Neural progenitor cell (in vitro differentiated cells): ENCODE measurements at regions not wholly inside any gene's neighbourhood (a gene's known extent, or its start where the extent isn't known, plus 50 kb on each side); places are given as distances from the start of the nearest gene placed in this dataset.

ENCODE experiments used
- DNase-seq: peaks from one replicate; pipeline ENCODE4 v3.0.0-alpha.2; 2016; ENCODE audit warnings: low spot score
- H2AFZ ChIP-seq: fragments of 200-600 bp; sonication (generic); replicated peaks from 2 replicates; pipeline ENCODE4 v1.6.1; 2016; ENCODE audit warnings: antibody characterized with exemption
- H3F3A ChIP-seq: fragments of 200-600 bp; sonication (generic); 2 replicates; pipeline ENCODE4 v1.6.1; 2016; ENCODE audit warnings: antibody characterized with exemption, low read depth
- H3K27ac ChIP-seq: fragments of 200-600 bp; sonication (generic); 2 replicates; pipeline ENCODE4 v1.5.1; 2016; ENCODE audit warnings: mild to moderate bottlenecking
- H3K27me3 ChIP-seq: fragments of 200-600 bp; sonication (generic); 2 replicates; pipeline ENCODE4 v1.6.1; 2016; ENCODE audit warnings: mild to moderate bottlenecking, moderate library complexity
- H3K36me3 ChIP-seq: fragments of 200-600 bp; sonication (generic); 2 replicates; pipeline ENCODE4 v1.5.1; 2016
- H3K4me1 ChIP-seq: fragments of 200-600 bp; sonication (generic); 2 replicates; pipeline ENCODE4 v1.6.1; 2016; ENCODE audit warnings: mixed run types
- H3K4me2 ChIP-seq: fragments of 200-600 bp; sonication (generic); 2 replicates; pipeline ENCODE4 v1.6.1; 2016
- H3K4me3 ChIP-seq: fragments of 200-600 bp; sonication (generic); 2 replicates; pipeline ENCODE4 v1.5.1; 2016
- H3K79me2 ChIP-seq: fragments of 200-600 bp; sonication (generic); 2 replicates; pipeline ENCODE4 v1.6.1; 2016; ENCODE audit warnings: low read depth
- H3K9ac ChIP-seq: fragments of 200-600 bp; sonication (generic); 2 replicates; pipeline ENCODE4 v1.6.1; 2016
- H3K9me3 ChIP-seq: fragments of 200-600 bp; sonication (generic); 2 replicates; pipeline ENCODE4 v1.5.1; 2016; ENCODE audit warnings: low read depth
- H4K20me1 ChIP-seq: fragments of 200-600 bp; sonication (generic); 2 replicates; pipeline ENCODE4 v1.6.1; 2016; ENCODE audit warnings: low read depth
- H3K27ac Mint-ChIP-seq: 3 replicates; pipeline ENCODE4 v1.8.0; 2021; ENCODE audit warnings: mixed read lengths
- H3K27me3 Mint-ChIP-seq: 2 replicates; pipeline ENCODE4 v1.8.0; 2022; ENCODE audit warnings: low read depth, mild to moderate bottlenecking, inconsistent platforms, moderate library complexity, mixed read lengths; ENCODE audit not compliant: insufficient read depth
- H3K36me3 Mint-ChIP-seq: 3 replicates; pipeline ENCODE4 v1.8.0; 2021; ENCODE audit warnings: mixed read lengths
- H3K4me1 Mint-ChIP-seq: 3 replicates; pipeline ENCODE4 v1.8.0; 2021; ENCODE audit warnings: mixed read lengths
- H3K4me3 Mint-ChIP-seq: 3 replicates; pipeline ENCODE4 v1.8.0; 2021; ENCODE audit warnings: mild to moderate bottlenecking, moderate library complexity, mixed read lengths
- H3K9me3 Mint-ChIP-seq: 3 replicates; pipeline ENCODE4 v1.8.0; 2020; ENCODE audit warnings: mixed read lengths
- EZH2 ChIP-seq: fragments of 200-600 bp; sonication (generic); IDR thresholded peaks from 2 replicates; pipeline ENCODE4 v1.6.1; 2017; ENCODE audit warnings: antibody characterized with exemption, mild to moderate bottlenecking, moderate library complexity
- EZH2phosphoT487 ChIP-seq: fragments of 200-600 bp; sonication (generic); IDR thresholded peaks from 2 replicates; pipeline ENCODE4 v1.6.1; 2017; ENCODE audit warnings: antibody characterized with exemption
- TF ChIP-seq, protein P1 (sequence below): fragments of 200-600 bp; sonication (generic); IDR thresholded peaks from 2 replicates; pipeline ENCODE4 v1.5.1; 2017; ENCODE audit warnings: antibody characterized with exemption, mild to moderate bottlenecking

DNA sequence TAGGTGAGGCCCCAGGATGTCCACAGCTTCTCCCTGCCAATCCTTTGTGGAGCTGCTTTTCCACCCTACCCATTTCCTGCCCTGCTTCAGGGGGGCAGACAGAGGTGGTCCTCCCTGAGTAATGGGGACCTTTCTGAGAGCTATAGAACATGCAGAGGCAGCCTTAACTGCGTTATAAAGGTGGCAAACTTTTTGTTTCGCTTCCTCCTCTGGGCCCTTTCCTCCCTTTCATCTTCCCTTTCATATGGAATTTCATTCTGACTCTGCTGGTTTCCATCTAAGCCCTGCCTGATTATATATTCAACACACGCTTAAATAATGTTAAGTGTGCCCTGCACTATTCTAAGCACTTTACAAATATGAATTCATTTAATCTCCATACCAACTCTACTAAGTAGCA lies 169.3 kb upstream of the E2F8 start:
- Histone ChIP-seq H3K79me2 (no peaks in the 10 kb centered on the region), H3K4me1 (peaks cover 15% of the 10 kb centered on the region), H3K9me3 (no peaks in the 10 kb centered on the region), H4K20me1 (no peaks in the 10 kb centered on the region), H3K27me3 (no peaks in the 10 kb centered on the region), H3K36me3 (no peaks in the 10 kb centered on the region), H3F3A (no peaks in the 10 kb centered on the region), H2AFZ (no peak overlapping the region), H3K9ac (no peak overlapping the region), H3K4me2 (no peak overlapping the region), H3K27ac (no peak overlapping the region), H3K4me3 (no peak overlapping the region)
- Mint-ChIP-seq H3K27me3 (peaks cover 3% of the 10 kb centered on the region), H3K27ac (no peak overlapping the region), H3K9me3 (peaks cover 6% of the 10 kb centered on the region), H3K4me3 (no peak overlapping the region), H3K36me3 (no peaks in the 10 kb centered on the region), H3K4me1 (peaks cover 38% of the 10 kb centered on the region)
- DNase-seq: no peak
- TF ChIP-seq, protein P1, sequence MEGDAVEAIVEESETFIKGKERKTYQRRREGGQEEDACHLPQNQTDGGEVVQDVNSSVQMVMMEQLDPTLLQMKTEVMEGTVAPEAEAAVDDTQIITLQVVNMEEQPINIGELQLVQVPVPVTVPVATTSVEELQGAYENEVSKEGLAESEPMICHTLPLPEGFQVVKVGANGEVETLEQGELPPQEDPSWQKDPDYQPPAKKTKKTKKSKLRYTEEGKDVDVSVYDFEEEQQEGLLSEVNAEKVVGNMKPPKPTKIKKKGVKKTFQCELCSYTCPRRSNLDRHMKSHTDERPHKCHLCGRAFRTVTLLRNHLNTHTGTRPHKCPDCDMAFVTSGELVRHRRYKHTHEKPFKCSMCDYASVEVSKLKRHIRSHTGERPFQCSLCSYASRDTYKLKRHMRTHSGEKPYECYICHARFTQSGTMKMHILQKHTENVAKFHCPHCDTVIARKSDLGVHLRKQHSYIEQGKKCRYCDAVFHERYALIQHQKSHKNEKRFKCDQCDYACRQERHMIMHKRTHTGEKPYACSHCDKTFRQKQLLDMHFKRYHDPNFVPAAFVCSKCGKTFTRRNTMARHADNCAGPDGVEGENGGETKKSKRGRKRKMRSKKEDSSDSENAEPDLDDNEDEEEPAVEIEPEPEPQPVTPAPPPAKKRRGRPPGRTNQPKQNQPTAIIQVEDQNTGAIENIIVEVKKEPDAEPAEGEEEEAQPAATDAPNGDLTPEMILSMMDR: no peak
- TF ChIP-seq EZH2phosphoT487: no peak
- no peak for TF ChIP-seq EZH2

DNA sequence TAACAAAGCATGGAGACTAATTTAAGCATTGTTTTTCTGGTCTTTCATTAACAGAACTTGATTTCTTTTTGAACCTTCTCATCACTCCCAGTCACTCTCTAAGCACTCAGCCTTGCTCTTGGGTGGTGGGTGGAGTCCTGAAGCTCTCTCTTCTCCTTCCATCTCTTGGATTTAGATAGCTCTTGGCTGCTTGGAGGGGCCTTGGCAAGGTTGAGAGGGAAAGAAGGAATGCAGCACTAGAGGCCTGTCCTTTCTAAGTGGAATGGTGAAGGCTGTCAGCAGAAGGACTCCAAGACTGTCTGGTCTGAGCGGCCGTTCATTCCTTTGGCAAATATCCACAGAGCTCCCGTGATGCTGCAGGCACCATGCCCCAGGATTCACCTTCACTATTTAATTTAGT lies 168.6 kb upstream of the E2F8 start:
- no peaks in the 10 kb centered on the region for H4K20me1 ChIP-seq
- no peaks in the 10 kb centered on the region for H3K36me3 ChIP-seq
- TF ChIP-seq EZH2 (no peak), EZH2phosphoT487 (no peak)
- TF ChIP-seq, protein P1: no peak
- no peak overlapping the region for H2AFZ ChIP-seq
- Mint-ChIP-seq H3K4me1 (peaks cover 40% of the 10 kb centered on the region), H3K4me3 (no peak overlapping the region), H3K27ac (no peak overlapping the region), H3K27me3 (peaks cover 3% of the 10 kb centered on the region), H3K36me3 (no peaks in the 10 kb centered on the region), H3K9me3 (peaks cover 4% of the 10 kb centered on the region)
- DNase-seq: no peak
- no peaks in the 10 kb centered on the region for H3K27me3 ChIP-seq
- no peak overlapping the region for H3K4me2 ChIP-seq
- no peaks in the 10 kb centered on the region for H3F3A ChIP-seq
- H3K4me3 ChIP-seq: no peak overlapping the region
- H3K9me3 ChIP-seq: no peaks in the 10 kb centered on the region
- no peak overlapping the region for H3K27ac ChIP-seq
- no peak overlapping the region for H3K9ac ChIP-seq
- no peaks in the 10 kb centered on the region for H3K79me2 ChIP-seq
- peaks cover 15% of the 10 kb centered on the region for H3K4me1 ChIP-seq

DNA sequence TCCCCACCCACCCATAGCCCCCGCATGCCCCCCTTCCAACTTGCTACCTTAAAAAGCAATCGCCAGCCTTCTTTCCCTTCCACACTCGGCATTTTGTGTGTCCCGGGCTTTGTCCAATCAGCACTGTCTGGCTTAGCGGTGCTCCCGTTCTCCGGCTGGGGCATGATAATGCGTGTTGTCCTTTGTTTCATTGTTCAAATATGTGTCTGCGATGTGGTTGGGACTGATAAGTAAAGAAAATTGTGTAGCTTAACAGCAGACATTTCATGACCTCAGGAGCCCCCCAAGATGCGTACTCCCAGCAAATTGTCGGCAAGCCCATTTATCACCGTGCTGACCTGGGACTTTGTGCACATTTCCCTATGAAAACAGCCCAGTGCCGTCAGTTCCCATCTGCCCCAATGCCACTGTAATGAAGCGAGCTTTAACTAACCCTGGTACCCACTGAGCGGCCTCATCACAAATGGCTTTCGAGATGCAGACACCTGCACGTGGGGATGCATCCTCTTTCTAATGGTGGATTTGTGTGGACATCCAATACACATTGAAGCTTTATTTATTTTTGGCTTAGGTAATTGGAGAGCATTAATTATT lies 167.0 kb upstream of the E2F8 start:
- Mint-ChIP-seq H3K27me3 (peaks cover 3% of the 10 kb centered on the region), H3K4me3 (no peak overlapping the region), H3K36me3 (no peaks in the 10 kb centered on the region), H3K4me1 (peaks cover 36% of the 10 kb centered on the region), H3K27ac (no peak overlapping the region), H3K9me3 (no peaks in the 10 kb centered on the region)
- no peak for TF ChIP-seq EZH2
- no peak for TF ChIP-seq EZH2phosphoT487
- TF ChIP-seq, protein P1: no peak
- no peak for DNase-seq
- Histone ChIP-seq H3K36me3 (no peaks in the 10 kb centered on the region), H3K4me2 (no peak overlapping the region), H2AFZ (no peak overlapping the region), H3K9me3 (no peaks in the 10 kb centered on the region), H3K79me2 (no peaks in the 10 kb centered on the region), H3K27me3 (no peaks in the 10 kb centered on the region), H3K4me1 (peaks cover 15% of the 10 kb centered on the region), H4K20me1 (no peaks in the 10 kb centered on the region), H3K4me3 (no peak overlapping the region), H3K9ac (no peak overlapping the region), H3F3A (no peaks in the 10 kb centered on the region), H3K27ac (no peak overlapping the region)
